ENCODE measurements at regions not wholly inside any gene's neighbourhood (a gene's known extent, or its start where the extent isn't known, plus 50 kb on each side); places are given as distances from the start of the nearest gene placed in this dataset.
"Not testable (repeated sequence)": the region's sequence is repeated elsewhere in the genome, so short reads cannot be mapped to it uniquely, and the experiment has no call there.

- no peak for DNase-seq
Measured at GRCh38 chr2:88932686-88933085, 241.2 kb downstream of the RPIA start.

- no peak for DNase-seq
Measured at GRCh38 chr2:88933091-88933490, 241.6 kb downstream of the RPIA start.

GRCh38 chr2:88933980-88934379 lies 242.5 kb downstream of the RPIA start:
- no peak for DNase-seq

DNA sequence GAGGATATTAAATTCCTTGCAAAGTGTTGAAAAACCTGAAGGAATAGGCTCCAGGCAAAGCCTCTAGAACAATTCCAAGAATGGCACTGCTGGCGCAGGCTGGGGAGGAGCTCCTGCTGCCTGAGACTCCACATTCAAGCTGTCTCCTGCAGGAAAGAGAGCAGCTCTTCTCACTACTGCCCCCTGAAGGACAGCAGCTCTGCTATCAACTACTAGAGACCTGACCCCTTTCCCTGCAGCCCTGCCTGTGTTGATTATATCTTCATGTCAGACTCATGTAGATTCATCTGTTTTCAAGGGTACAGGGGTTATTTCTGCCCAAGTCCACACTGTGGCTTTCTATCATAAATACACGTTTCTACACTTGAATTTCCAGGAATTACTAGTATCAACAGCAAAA lies 249.7 kb downstream of the RPIA start:
- DNase-seq: not testable (repeated sequence)

GRCh38 chr2:88942798-88943197 lies 251.3 kb downstream of the RPIA start:
- DNase-seq: no peak

DNA sequence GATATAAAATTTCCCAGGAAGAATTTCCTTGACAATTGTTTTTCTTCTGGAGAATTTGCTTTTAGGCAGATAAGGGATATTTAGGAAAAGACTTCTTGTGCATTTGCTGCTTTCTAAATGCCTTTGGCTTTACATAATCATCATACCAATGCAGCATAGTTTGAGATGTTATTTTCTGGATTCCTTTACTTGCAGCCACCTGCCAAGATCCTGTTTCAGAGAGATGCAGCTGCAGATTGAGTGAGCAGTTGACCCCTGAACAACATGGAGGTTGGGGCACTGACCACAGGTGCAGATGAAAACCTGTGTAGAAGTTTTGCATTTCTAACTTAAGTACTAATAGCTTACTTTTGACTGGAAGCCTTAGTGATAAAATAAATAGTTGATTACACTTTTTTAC lies 257.9 kb downstream of the RPIA start:
- no peak for DNase-seq

DNA sequence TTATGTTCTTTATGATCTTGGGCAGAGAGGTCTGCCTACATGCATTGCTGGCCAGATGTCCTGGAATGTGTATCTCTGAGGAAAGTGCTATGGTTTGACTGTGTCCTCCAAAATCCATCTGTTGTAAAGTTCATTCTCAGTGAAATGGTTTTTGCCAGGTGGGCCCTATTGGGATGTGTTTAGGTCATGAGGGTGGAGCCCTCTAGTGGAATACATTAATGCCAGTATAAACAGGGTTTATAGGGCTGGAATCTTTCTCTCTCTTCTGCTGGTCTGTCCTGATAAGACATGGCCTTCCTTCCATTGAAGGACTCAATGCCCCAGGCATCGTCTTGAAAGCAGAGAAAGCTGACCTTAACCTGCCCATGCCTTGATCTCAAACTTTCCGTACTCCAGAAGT lies 258.5 kb downstream of the RPIA start:
- DNase-seq: no peak

DNA sequence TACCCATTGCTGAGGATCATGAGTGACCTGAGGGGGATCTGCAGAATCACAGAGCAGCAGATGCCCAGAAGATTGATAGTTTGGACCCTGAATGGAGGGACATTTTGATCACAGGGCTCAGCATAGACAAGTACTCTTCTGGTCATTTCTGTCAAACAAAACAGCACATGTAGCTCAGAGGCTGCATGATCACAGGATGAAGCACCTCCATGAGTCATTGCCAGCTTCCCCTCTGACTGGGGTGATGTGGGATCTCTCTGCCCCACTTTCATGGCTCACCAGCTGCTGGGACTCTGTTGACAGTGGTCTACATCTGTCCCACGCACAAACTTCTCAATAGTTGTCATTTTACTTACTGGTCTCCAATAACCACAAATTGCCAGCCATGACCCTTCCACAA lies 264.1 kb downstream of the RPIA start:
- DNase-seq: no peak

DNA sequence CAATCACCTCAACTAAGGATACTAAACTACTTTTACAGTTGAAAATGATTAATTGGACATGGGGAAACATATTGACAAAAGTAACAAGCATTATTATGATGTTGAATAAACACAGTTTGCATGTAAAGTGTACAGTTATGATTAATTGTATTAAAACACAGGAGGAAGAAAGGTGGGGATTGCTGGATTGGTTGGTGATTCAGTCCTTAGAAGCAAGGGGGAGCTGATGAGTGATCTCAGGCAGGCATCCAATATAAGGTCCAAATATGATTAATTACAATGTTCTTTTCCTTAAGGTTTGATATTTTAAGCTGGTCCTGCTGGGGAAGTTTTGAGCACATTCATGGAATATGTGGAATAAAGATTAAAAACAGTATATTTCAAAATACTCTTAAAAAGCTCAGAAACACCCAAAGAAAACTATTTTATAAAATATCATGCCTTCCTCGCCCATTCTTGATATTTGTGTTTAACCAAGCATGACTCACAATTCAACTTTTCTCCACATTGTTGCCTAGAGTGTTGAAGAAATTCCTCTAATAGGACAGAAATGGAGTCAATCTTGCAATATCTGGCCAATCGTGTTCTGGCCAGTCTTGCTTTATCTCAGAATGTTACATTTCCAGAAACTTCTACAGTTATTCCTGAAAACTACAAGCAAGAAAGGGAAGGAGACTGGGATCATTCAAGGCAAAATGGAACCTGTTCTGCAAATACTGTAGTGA lies 268.2 kb downstream of the RPIA start:
- no peak for DNase-seq

- DNase-seq: not testable (repeated sequence)
Measured at GRCh38 chr2:88961323-88961722, 269.9 kb downstream of the RPIA start.

GRCh38 chr2:88967844-88968243 lies 276.4 kb downstream of the RPIA start:
- DNase-seq: no peak

DNA sequence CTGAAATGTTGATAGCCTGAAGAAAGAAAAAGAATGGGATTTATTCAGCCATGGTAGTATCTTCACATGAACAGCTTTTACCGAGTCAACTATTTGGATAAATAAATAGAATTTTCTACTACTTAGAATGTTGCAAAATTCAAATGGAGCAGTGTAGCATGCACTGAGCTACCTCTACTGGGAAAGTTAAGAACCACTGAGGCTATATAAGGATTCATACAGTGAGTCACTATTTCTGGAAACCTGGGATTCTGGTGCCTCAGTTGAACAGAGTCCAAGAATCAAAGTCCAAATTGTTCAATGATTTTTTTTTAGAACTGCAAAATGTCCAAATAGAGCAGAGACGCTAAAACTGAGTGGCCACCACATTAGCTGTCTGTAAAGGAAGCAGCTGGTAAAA lies 286.5 kb downstream of the RPIA start:
- not testable (repeated sequence) for DNase-seq

GRCh38 chr2:88978446-88978845 lies 287.0 kb downstream of the RPIA start:
- not testable (repeated sequence) for DNase-seq

DNA sequence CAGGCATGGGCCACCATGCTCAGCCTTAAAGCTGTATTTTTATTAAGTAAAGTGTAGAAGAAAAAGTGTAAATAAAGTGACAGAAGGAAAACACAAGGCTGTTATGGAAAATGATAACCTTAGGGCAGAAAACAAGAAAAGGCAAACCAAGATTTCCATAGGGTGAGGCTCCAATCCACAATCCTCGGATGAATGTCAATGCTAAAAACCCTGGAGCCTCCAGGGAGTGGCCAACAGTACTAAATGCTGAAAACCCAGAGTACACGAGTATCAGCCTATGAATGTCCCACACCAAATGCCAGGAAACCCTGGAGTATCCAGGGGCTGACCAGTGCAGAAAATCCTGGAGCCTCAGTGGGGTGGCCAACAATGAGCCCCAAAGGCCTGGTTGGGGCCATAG lies 292.6 kb downstream of the RPIA start:
- DNase-seq: not testable (repeated sequence)

GRCh38 chr2:88986721-88987330 lies 295.4 kb downstream of the RPIA start:
- DNase-seq: not testable (repeated sequence)

DNA sequence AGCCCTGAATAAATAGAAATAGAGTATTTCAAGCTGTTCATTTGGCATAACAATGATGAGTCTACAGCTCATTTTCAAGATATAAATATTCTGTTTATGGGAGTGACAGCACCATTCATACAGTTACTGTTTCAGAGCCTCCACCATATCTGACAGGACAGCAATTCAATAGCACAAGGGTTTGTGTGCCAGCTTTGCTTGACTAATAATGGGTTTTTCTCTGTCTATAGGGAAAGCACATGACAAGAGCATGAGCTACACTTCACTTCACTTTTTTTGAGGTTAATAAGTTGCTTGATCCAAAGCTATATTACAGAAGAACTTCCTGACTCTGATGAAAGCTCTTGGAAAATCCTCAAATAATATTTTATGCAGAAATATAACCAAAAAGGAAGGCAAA lies 297.1 kb downstream of the RPIA start:
- DNase-seq: not testable (repeated sequence)

GRCh38 chr2:88992819-88993218 lies 301.3 kb downstream of the RPIA start:
- not testable (repeated sequence) for DNase-seq

GRCh38 chr2:88994856-88995255 lies 303.4 kb downstream of the RPIA start:
- not testable (repeated sequence) for DNase-seq

DNA sequence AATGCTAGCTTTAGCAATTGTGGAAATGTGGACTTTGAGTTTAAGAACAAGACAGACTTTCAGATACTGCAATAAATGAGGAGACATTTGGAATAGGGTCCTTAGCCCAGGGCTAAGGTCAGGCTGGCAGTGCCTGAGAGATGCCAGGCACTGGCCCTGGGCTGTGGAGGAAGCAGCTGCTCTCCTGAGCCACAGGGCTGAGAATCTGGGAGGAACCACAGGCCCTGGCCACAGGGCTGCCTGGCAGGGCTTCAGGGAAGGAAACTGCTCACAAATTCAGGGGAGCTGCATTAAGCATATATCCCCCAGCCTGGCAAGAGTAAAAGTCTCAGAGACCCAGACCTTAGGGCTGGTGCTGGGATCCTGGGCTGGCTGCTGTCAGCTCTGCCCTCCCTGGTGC lies 305.1 kb downstream of the RPIA start:
- DNase-seq: not testable (repeated sequence)

GRCh38 chr2:88999365-88999764 lies 307.9 kb downstream of the RPIA start:
- DNase-seq: no peak

DNA sequence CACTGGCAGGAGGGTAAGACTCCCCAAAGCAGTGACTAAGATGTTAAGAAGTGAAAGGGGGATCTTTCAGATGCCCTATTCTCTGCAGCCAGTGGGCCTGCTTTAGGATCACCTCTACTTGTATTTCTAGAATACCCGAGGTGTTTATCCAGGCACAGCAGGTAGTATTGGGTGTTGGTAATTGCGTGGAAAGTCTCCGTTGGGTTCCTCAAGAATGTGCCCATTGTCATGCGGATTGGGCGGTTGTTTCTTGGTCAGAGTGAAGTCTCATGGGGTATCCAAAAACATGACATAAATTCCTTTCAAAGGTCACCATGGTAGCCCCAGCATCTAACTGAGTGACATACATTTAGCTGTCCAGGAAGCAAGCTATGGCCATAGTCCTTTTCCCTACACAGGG lies 308.8 kb downstream of the RPIA start:
- no peak for DNase-seq

- DNase-seq: not testable (repeated sequence)
Measured at GRCh38 chr2:89004238-89004637, 312.8 kb downstream of the RPIA start.

- not testable (repeated sequence) for DNase-seq
Measured at GRCh38 chr2:89020566-89020965, 329.1 kb downstream of the RPIA start.

- DNase-seq: not testable (repeated sequence)
Measured at GRCh38 chr2:89026296-89026695, 334.8 kb downstream of the RPIA start.

- not testable (repeated sequence) for DNase-seq
Measured at GRCh38 chr2:89027115-89027514, 335.6 kb downstream of the RPIA start.

Measured in activated CD4-positive, CD25-positive, alpha-beta regulatory T cell treated with anti-CD3 and anti-CD28 coated beads, Interleukin-2, amount 50 U/mL, for 72 hours (primary cell).